Breast epithelium (tissue), 3 donors: ENCODE measurements at regions not wholly inside any gene's neighbourhood (a gene's known extent, or its start where the extent isn't known, plus 50 kb on each side); places are given as distances from the start of the nearest gene placed in this dataset.

ENCODE experiments used
- POLR2A ChIP-seq: fragments of 450-650 bp; IDR thresholded peaks from one replicate; pipeline ENCODE4 v1.6.1; 2016; ENCODE audit warnings: antibody characterized with exemption, mild to moderate bottlenecking, moderate library complexity
- POLR2AphosphoS5 ChIP-seq, 3 donors: sonication (generic); formaldehyde crosslinking; IDR thresholded peaks; one replicate each; pipeline ENCODE4 v1.6.1; 2017; ENCODE audit warnings: antibody characterized with exemption in 3 of 3
- TF ChIP-seq, protein P1 (sequence below), 3 donors: fragments of 450-650 bp; IDR thresholded peaks; one replicate each; pipeline ENCODE4 v1.5.1; 2016 to 2017; ENCODE audit warnings: antibody characterized with exemption in 3 of 3, mild to moderate bottlenecking in 3 of 3, moderate library complexity in 3 of 3

DNA sequence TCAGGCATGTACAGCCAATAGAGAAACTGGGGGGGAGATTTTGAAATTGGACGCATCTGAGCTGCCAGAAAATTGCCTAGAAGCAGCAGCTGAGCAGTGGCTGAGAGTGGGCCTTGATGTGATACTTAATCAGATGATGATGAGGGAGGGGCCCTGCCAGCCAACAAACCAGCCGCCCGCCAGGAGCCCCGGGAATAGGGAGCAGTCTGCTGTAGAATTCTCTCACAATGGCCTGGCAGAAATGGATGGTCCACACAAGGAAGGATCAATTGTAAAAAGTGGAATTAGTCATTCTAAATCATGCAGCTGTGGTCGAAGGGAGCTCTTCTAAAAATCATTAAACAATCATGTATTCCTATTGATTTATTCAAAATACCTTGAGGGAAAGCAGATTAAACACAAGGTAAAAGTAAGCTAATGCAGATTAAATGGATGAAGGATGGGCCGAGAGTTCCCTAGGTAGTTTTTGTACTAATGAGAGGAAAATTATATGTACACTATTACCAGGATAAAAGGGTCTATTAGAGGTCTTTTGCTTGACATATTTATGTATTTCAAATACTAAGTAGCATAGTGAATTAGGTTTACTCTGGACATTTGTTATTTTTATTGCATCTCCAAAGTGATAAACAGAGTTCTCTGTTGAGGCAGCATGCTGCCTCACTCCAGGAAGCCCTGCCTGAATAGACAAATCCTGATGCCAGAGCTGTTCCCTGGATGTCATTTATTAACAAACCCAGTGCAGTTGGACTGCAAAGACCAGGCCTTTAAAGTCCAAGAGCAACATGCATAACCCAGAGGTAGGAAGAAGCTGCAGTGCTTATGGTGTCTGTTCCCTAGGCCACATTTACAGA lies 91.3 kb downstream of the NKX6-1 start:
- TF ChIP-seq POLR2AphosphoS5 (IDR thresholded peaks at IDR 0.05) (no peak), POLR2A (no peak)
- TF ChIP-seq, protein P1, sequence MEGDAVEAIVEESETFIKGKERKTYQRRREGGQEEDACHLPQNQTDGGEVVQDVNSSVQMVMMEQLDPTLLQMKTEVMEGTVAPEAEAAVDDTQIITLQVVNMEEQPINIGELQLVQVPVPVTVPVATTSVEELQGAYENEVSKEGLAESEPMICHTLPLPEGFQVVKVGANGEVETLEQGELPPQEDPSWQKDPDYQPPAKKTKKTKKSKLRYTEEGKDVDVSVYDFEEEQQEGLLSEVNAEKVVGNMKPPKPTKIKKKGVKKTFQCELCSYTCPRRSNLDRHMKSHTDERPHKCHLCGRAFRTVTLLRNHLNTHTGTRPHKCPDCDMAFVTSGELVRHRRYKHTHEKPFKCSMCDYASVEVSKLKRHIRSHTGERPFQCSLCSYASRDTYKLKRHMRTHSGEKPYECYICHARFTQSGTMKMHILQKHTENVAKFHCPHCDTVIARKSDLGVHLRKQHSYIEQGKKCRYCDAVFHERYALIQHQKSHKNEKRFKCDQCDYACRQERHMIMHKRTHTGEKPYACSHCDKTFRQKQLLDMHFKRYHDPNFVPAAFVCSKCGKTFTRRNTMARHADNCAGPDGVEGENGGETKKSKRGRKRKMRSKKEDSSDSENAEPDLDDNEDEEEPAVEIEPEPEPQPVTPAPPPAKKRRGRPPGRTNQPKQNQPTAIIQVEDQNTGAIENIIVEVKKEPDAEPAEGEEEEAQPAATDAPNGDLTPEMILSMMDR (IDR thresholded peaks at IDR 0.05): no peak
